ENCODE measurements at regions not wholly inside any gene's neighbourhood (a gene's known extent, or its start where the extent isn't known, plus 50 kb on each side); places are given as distances from the start of the nearest gene placed in this dataset.

GRCh38 chr7:136687693-136688322, 180.6 kb upstream of the CHRM2 start:
- Histone ChIP-seq H3K4me3 (ENCODE audit: low read depth, low read length) (no peak overlapping the region), H3K36me3 (ENCODE audit: control insufficient read depth, insufficient read depth, low read length) (no peaks in the 10 kb centered on the region), H3K27me3 (ENCODE audit: control insufficient read depth, insufficient read depth, low read length) (no peaks in the 10 kb centered on the region)
- DNase-seq (ENCODE audit: low read depth) (peak; percentile 27), FAIRE-seq (no peak)
- TF ChIP-seq CTCF (IDR thresholded peaks at IDR 0.05; ENCODE audit: insufficient read depth, low read length, severe bottlenecking) = peak; percentile 36

- no peak for DNase-seq (ENCODE audit: low read depth)
- no peak for TF ChIP-seq CTCF (IDR thresholded peaks at IDR 0.05; ENCODE audit: insufficient read depth, low read length, severe bottlenecking)
- FAIRE-seq = no peak
- Histone ChIP-seq H3K4me3 (ENCODE audit: low read depth, low read length) (no peak overlapping the region), H3K36me3 (ENCODE audit: control insufficient read depth, insufficient read depth, low read length) (no peaks in the 10 kb centered on the region), H3K27me3 (ENCODE audit: control insufficient read depth, insufficient read depth, low read length) (no peaks in the 10 kb centered on the region)
Measured at GRCh38 chr7:136685501-136686173, 182.8 kb upstream of the CHRM2 start.

- no peak for TF ChIP-seq CTCF (IDR thresholded peaks at IDR 0.05; ENCODE audit: insufficient read depth, low read length, severe bottlenecking)
- Histone ChIP-seq H3K36me3 (ENCODE audit: control insufficient read depth, insufficient read depth, low read length) (no peaks in the 10 kb centered on the region), H3K27me3 (ENCODE audit: control insufficient read depth, insufficient read depth, low read length) (no peaks in the 10 kb centered on the region), H3K4me3 (ENCODE audit: low read depth, low read length) (no peak overlapping the region)
- DNase-seq (ENCODE audit: low read depth) (peak; percentile 58), FAIRE-seq (peak; percentile 87)
Measured at GRCh38 chr7:136677471-136678365, 190.7 kb upstream of the CHRM2 start.

GRCh38 chr7:136667584-136667983, 200.9 kb upstream of the CHRM2 start:
- H3K36me3 ChIP-seq (ENCODE audit: control insufficient read depth, insufficient read depth, low read length) = no peaks in the 10 kb centered on the region
- DNase-seq (ENCODE audit: low read depth) (no peak), FAIRE-seq (no peak)
- H3K27me3 ChIP-seq (ENCODE audit: control insufficient read depth, insufficient read depth, low read length) = no peaks in the 10 kb centered on the region
- no peak for TF ChIP-seq CTCF (IDR thresholded peaks at IDR 0.05; ENCODE audit: insufficient read depth, low read length, severe bottlenecking)
- no peak overlapping the region for H3K4me3 ChIP-seq (ENCODE audit: low read depth, low read length)

GRCh38 chr7:136665878-136666509, 202.5 kb upstream of the CHRM2 start:
- FAIRE-seq = no peak
- no peak for TF ChIP-seq CTCF (IDR thresholded peaks at IDR 0.05; ENCODE audit: insufficient read depth, low read length, severe bottlenecking)

More at GRCh38 chr7:136665878-136666509, 202.5 kb upstream of the CHRM2 start:
- Histone ChIP-seq H3K36me3 (ENCODE audit: control insufficient read depth, insufficient read depth, low read length) (no peaks in the 10 kb centered on the region), H3K4me3 (ENCODE audit: low read depth, low read length) (no peak overlapping the region), H3K27me3 (ENCODE audit: control insufficient read depth, insufficient read depth, low read length) (no peaks in the 10 kb centered on the region)
- DNase-seq (ENCODE audit: low read depth) = no peak

Measured in bronchial epithelial cell (primary cell).